Mammary epithelial cell (primary cell): ENCODE measurements at regions not wholly inside any gene's neighbourhood (a gene's known extent, or its start where the extent isn't known, plus 50 kb on each side); places are given as distances from the start of the nearest gene placed in this dataset.

ENCODE experiments used
- CTCF ChIP-seq, 2 donors: IDR thresholded peaks in 1 of 2; conservative IDR thresholded peaks in 1 of 2; 2 replicates each; pipeline ENCODE4 v1.5.1; 2011 to 2012; ENCODE audit warnings: inconsistent platforms in 2 of 2, low read length in 2 of 2, mild to moderate bottlenecking in 2 of 2, control low read depth in 1 of 2, low read depth in 1 of 2; ENCODE audit not compliant: insufficient read depth in 1 of 2; ENCODE audit errors: extremely low read depth in 1 of 2
- EZH2 ChIP-seq: IDR thresholded peaks from 2 replicates; pipeline ENCODE4 v1.6.1; 2012; ENCODE audit warnings: low read length, inconsistent platforms, borderline replicate concordance

- TF ChIP-seq CTCF (conservative IDR thresholded peaks at IDR 0.05 in 1 of 2, IDR thresholded peaks at IDR 0.05 in 1 of 2; ENCODE audit: extremely low read depth in 1 of 2, insufficient read depth in 1 of 2, low read depth in 1 of 2, low read length in 2 of 2) (no peak), EZH2 (no peak)
These were observed 86.5 kb upstream of the TNFAIP3 start for GRCh38 chr6:137780447-137781034.
